ENCODE measurements at regions not wholly inside any gene's neighbourhood (a gene's known extent, or its start where the extent isn't known, plus 50 kb on each side); places are given as distances from the start of the nearest gene placed in this dataset.
"Not testable (repeated sequence)": the region's sequence is repeated elsewhere in the genome, so short reads cannot be mapped to it uniquely, and the experiment has no call there.

- not testable (repeated sequence) for H3K27ac ChIP-seq (ENCODE audit: low read length); H3K36me3 ChIP-seq (ENCODE audit: control insufficient read depth, insufficient read depth, low read length); H3K9me3 ChIP-seq (ENCODE audit: control insufficient read depth, low read depth, low read length); DNase-seq; H3K4me1 ChIP-seq (ENCODE audit: control insufficient read depth, insufficient read depth, low read length); H3K4me3 ChIP-seq (ENCODE audit: low read length); H3K27me3 ChIP-seq (ENCODE audit: control insufficient read depth, insufficient read depth, low read length)
- no CpG with 5 or more reads among the region's 5 CpGs for WGBS (ENCODE audit: insufficient coverage, low lambda C conversion rate)
These were observed 454.3 kb upstream of the SLITRK6 start for GRCh38 chr13:86253497-86253896.

GRCh38 chr13:86255820-86256219, 456.6 kb upstream of the SLITRK6 start:
- H3K36me3 ChIP-seq (ENCODE audit: control insufficient read depth, insufficient read depth, low read length) = not testable (repeated sequence)

GRCh38 chr13:86269511-86269910, 470.3 kb upstream of the SLITRK6 start:
- no peaks in the 10 kb centered on the region for H3K9me3 ChIP-seq (ENCODE audit: control insufficient read depth, low read depth, low read length)
- no peaks in the 10 kb centered on the region for H3K36me3 ChIP-seq (ENCODE audit: control insufficient read depth, insufficient read depth, low read length)
- H3K4me3 ChIP-seq (ENCODE audit: low read length) = no peak overlapping the region
- DNase-seq = no peak
- H3K27me3 ChIP-seq (ENCODE audit: control insufficient read depth, insufficient read depth, low read length) = no peaks in the 10 kb centered on the region
- no peak overlapping the region for H3K27ac ChIP-seq (ENCODE audit: low read length)
- no peaks in the 10 kb centered on the region for H3K4me1 ChIP-seq (ENCODE audit: control insufficient read depth, insufficient read depth, low read length)

More at GRCh38 chr13:86255820-86256219, 456.6 kb upstream of the SLITRK6 start:
- not testable (repeated sequence) for DNase-seq; H3K4me3 ChIP-seq (ENCODE audit: low read length); H3K9me3 ChIP-seq (ENCODE audit: control insufficient read depth, low read depth, low read length); H3K27me3 ChIP-seq (ENCODE audit: control insufficient read depth, insufficient read depth, low read length); H3K27ac ChIP-seq (ENCODE audit: low read length); H3K4me1 ChIP-seq (ENCODE audit: control insufficient read depth, insufficient read depth, low read length)
- no CpG with 5 or more reads among the region's 2 CpGs for WGBS (ENCODE audit: insufficient coverage, low lambda C conversion rate)

GRCh38 chr13:86282442-86282841, 483.2 kb upstream of the SLITRK6 start:
- H3K27ac ChIP-seq (ENCODE audit: low read length) = no peak overlapping the region
- H3K4me3 ChIP-seq (ENCODE audit: low read length) = no peak overlapping the region
- H3K36me3 ChIP-seq (ENCODE audit: control insufficient read depth, insufficient read depth, low read length) = no peaks in the 10 kb centered on the region
- DNase-seq = no peak
- WGBS (ENCODE audit: insufficient coverage, low lambda C conversion rate) = 20% methylated on average over 2 of the region's 2 CpGs
- no peaks in the 10 kb centered on the region for H3K27me3 ChIP-seq (ENCODE audit: control insufficient read depth, insufficient read depth, low read length)
- no peaks in the 10 kb centered on the region for H3K9me3 ChIP-seq (ENCODE audit: control insufficient read depth, low read depth, low read length)
- H3K4me1 ChIP-seq (ENCODE audit: control insufficient read depth, insufficient read depth, low read length) = no peaks in the 10 kb centered on the region

- no peaks in the 10 kb centered on the region for H3K27me3 ChIP-seq (ENCODE audit: control insufficient read depth, insufficient read depth, low read length)
- no peaks in the 10 kb centered on the region for H3K36me3 ChIP-seq (ENCODE audit: control insufficient read depth, insufficient read depth, low read length)
- WGBS (ENCODE audit: insufficient coverage, low lambda C conversion rate) = 100% methylated on average over 2 of the region's 3 CpGs
- H3K9me3 ChIP-seq (ENCODE audit: control insufficient read depth, low read depth, low read length) = no peaks in the 10 kb centered on the region
- no peak for DNase-seq
- H3K4me1 ChIP-seq (ENCODE audit: control insufficient read depth, insufficient read depth, low read length) = no peaks in the 10 kb centered on the region
- no peak overlapping the region for H3K27ac ChIP-seq (ENCODE audit: low read length)
- no peak overlapping the region for H3K4me3 ChIP-seq (ENCODE audit: low read length)
These were observed 483.8 kb upstream of the SLITRK6 start for GRCh38 chr13:86283031-86283430.

- no peak overlapping the region for H3K27ac ChIP-seq (ENCODE audit: low read length)
- H3K9me3 ChIP-seq (ENCODE audit: control insufficient read depth, low read depth, low read length) = no peaks in the 10 kb centered on the region
- no peaks in the 10 kb centered on the region for H3K36me3 ChIP-seq (ENCODE audit: control insufficient read depth, insufficient read depth, low read length)
- WGBS (ENCODE audit: insufficient coverage, low lambda C conversion rate) = 50% methylated on average over 1 of the region's 3 CpGs
- H3K4me1 ChIP-seq (ENCODE audit: control insufficient read depth, insufficient read depth, low read length) = no peaks in the 10 kb centered on the region
- DNase-seq = no peak
- no peaks in the 10 kb centered on the region for H3K27me3 ChIP-seq (ENCODE audit: control insufficient read depth, insufficient read depth, low read length)
- no peak overlapping the region for H3K4me3 ChIP-seq (ENCODE audit: low read length)
These were observed 499.5 kb upstream of the SLITRK6 start for GRCh38 chr13:86298725-86299124.

GRCh38 chr13:86299128-86299527, 499.9 kb upstream of the SLITRK6 start:
- no peak for DNase-seq

GRCh38 chr13:86309881-86310280, 510.7 kb upstream of the SLITRK6 start:
- Histone ChIP-seq H3K36me3 (ENCODE audit: control insufficient read depth, insufficient read depth, low read length) (no peaks in the 10 kb centered on the region), H3K4me1 (ENCODE audit: control insufficient read depth, insufficient read depth, low read length) (no peaks in the 10 kb centered on the region), H3K9me3 (ENCODE audit: control insufficient read depth, low read depth, low read length) (no peaks in the 10 kb centered on the region), H3K27me3 (ENCODE audit: control insufficient read depth, insufficient read depth, low read length) (no peaks in the 10 kb centered on the region), H3K4me3 (ENCODE audit: low read length) (no peak overlapping the region), H3K27ac (ENCODE audit: low read length) (no peak overlapping the region)
- 83% methylated on average over 1 of the region's 1 CpG for WGBS (ENCODE audit: insufficient coverage, low lambda C conversion rate)
- DNase-seq = no peak

More at GRCh38 chr13:86299128-86299527, 499.9 kb upstream of the SLITRK6 start:
- H3K36me3 ChIP-seq (ENCODE audit: control insufficient read depth, insufficient read depth, low read length) = no peaks in the 10 kb centered on the region
- no peak overlapping the region for H3K27ac ChIP-seq (ENCODE audit: low read length)
- no peak overlapping the region for H3K4me3 ChIP-seq (ENCODE audit: low read length)
- H3K27me3 ChIP-seq (ENCODE audit: control insufficient read depth, insufficient read depth, low read length) = no peaks in the 10 kb centered on the region
- 89% methylated on average over 2 of the region's 2 CpGs for WGBS (ENCODE audit: insufficient coverage, low lambda C conversion rate)
- H3K9me3 ChIP-seq (ENCODE audit: control insufficient read depth, low read depth, low read length) = no peaks in the 10 kb centered on the region
- H3K4me1 ChIP-seq (ENCODE audit: control insufficient read depth, insufficient read depth, low read length) = no peaks in the 10 kb centered on the region

GRCh38 chr13:86313421-86313820, 514.2 kb upstream of the SLITRK6 start:
- no peak overlapping the region for H3K27ac ChIP-seq (ENCODE audit: low read length)
- H3K4me1 ChIP-seq (ENCODE audit: control insufficient read depth, insufficient read depth, low read length) = no peaks in the 10 kb centered on the region
- H3K9me3 ChIP-seq (ENCODE audit: control insufficient read depth, low read depth, low read length) = no peaks in the 10 kb centered on the region
- WGBS (ENCODE audit: insufficient coverage, low lambda C conversion rate) = no CpG with 5 or more reads among the region's 1 CpG
- H3K36me3 ChIP-seq (ENCODE audit: control insufficient read depth, insufficient read depth, low read length) = no peaks in the 10 kb centered on the region
- no peak for DNase-seq
- H3K27me3 ChIP-seq (ENCODE audit: control insufficient read depth, insufficient read depth, low read length) = no peaks in the 10 kb centered on the region
- H3K4me3 ChIP-seq (ENCODE audit: low read length) = no peak overlapping the region

GRCh38 chr13:86318450-86318849, 519.2 kb upstream of the SLITRK6 start:
- Histone ChIP-seq H3K9me3 (ENCODE audit: control insufficient read depth, low read depth, low read length) (no peaks in the 10 kb centered on the region), H3K36me3 (ENCODE audit: control insufficient read depth, insufficient read depth, low read length) (no peaks in the 10 kb centered on the region), H3K4me1 (ENCODE audit: control insufficient read depth, insufficient read depth, low read length) (no peaks in the 10 kb centered on the region), H3K27me3 (ENCODE audit: control insufficient read depth, insufficient read depth, low read length) (no peaks in the 10 kb centered on the region), H3K4me3 (ENCODE audit: low read length) (no peak overlapping the region), H3K27ac (ENCODE audit: low read length) (no peak overlapping the region)
- WGBS (ENCODE audit: insufficient coverage, low lambda C conversion rate) = 61% methylated on average over 2 of the region's 3 CpGs
- no peak for DNase-seq

- Histone ChIP-seq H3K4me1 (ENCODE audit: control insufficient read depth, insufficient read depth, low read length) (no peaks in the 10 kb centered on the region), H3K4me3 (ENCODE audit: low read length) (no peak overlapping the region), H3K36me3 (ENCODE audit: control insufficient read depth, insufficient read depth, low read length) (no peaks in the 10 kb centered on the region), H3K9me3 (ENCODE audit: control insufficient read depth, low read depth, low read length) (no peaks in the 10 kb centered on the region), H3K27me3 (ENCODE audit: control insufficient read depth, insufficient read depth, low read length) (no peaks in the 10 kb centered on the region), H3K27ac (ENCODE audit: low read length) (no peak overlapping the region)
- WGBS (ENCODE audit: insufficient coverage, low lambda C conversion rate) = 89% methylated on average over 1 of the region's 3 CpGs
- no peak for DNase-seq
These were observed 525.0 kb upstream of the SLITRK6 start for GRCh38 chr13:86324191-86324590.
